T-helper 17 cell (primary cell): ENCODE measurements at regions not wholly inside any gene's neighbourhood (a gene's known extent, or its start where the extent isn't known, plus 50 kb on each side); places are given as distances from the start of the nearest gene placed in this dataset.

Experiments
- ATAC-seq: fragments of 150-1000 bp; cut with Tn5 transposase; 2 replicates; pipeline ENCODE4 v1.10.0; 2021; ENCODE audit warnings: mild to moderate bottlenecking, moderate library complexity
- DNase-seq, 3 donors: peaks; one replicate each; pipeline versions ENCODE4 v3.0.0 to v3.0.0-alpha.2; 2020 to 2021
- H3K9me3 ChIP-seq: one replicate; pipeline ENCODE4 v1.7.0; 2013; ENCODE audit warnings: low read length, mild to moderate bottlenecking; ENCODE audit not compliant: control insufficient read depth, poor library complexity, severe bottlenecking
- H3K27ac Mint-ChIP-seq: one replicate; pipeline ENCODE4 v1.8.0; 2022; ENCODE audit warnings: mild to moderate bottlenecking, moderate library complexity, mixed read lengths
- H3K27me3 Mint-ChIP-seq: one replicate; pipeline ENCODE4 v1.8.0; 2022; ENCODE audit warnings: mixed read lengths
- H3K36me3 Mint-ChIP-seq: one replicate; pipeline ENCODE4 v1.8.0; 2022; ENCODE audit warnings: low read depth, mixed read lengths
- H3K4me1 Mint-ChIP-seq: one replicate; pipeline ENCODE4 v1.8.0; 2022; ENCODE audit warnings: mild to moderate bottlenecking, mixed read lengths
- H3K4me3 Mint-ChIP-seq: one replicate; pipeline ENCODE4 v1.8.0; 2022; ENCODE audit warnings: mild to moderate bottlenecking, moderate library complexity, mixed read lengths

DNA sequence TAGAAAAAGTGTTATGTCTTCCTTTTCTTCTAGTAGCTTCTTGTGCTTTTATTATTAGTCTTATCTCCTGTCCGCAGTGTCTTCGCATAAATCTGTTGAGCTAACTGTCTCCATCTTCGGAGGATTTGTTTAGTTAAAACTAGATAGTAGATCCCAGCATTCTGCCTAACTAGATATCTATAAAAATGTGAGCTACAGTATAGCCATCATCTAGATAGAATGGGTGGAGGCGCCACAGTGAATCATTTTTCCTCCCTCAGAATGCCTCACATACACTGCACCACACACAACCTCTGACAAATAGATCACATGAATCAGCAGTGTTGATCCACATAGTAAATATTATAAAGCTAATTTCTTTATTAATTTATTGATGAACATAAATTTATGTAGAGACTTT is 220.3 kb upstream of the GAS1 start:
- Mint-ChIP-seq H3K36me3 (no peaks in the 10 kb centered on the region), H3K4me3 (no peak overlapping the region), H3K4me1 (no peaks in the 10 kb centered on the region), H3K27ac (no peak overlapping the region), H3K27me3 (peaks cover 4% of the 10 kb centered on the region)
- DNase-seq (no peak), ATAC-seq (no peak)
- H3K9me3 ChIP-seq, result no peaks in the 10 kb centered on the region

DNA sequence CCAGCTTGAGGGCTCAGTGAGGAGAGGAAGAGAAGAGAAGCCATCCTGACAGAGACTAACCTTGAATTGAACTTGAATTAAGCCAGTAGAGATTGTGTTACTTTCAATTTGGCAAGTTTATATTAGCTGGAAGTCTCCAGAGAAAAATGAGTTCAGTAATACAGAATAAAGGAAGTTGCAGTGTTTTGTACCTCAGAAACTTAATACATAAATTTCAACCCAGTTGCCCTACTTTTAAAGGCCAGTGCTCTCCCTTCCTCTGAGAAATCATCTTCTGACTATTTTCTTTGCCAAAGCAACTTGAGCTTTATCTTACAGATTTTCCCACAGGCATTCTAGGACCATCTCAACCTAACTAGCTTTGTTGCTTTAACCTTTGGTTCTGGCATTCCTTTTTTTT is 231.0 kb upstream of the GAS1 start:
- DNase-seq (no peak), ATAC-seq (no peak)
- H3K27me3 Mint-ChIP-seq, result no peaks in the 10 kb centered on the region
- H3K36me3 Mint-ChIP-seq, result no peaks in the 10 kb centered on the region
- no peaks in the 10 kb centered on the region for H3K4me1 Mint-ChIP-seq
- H3K27ac Mint-ChIP-seq, result no peak overlapping the region
- no peak overlapping the region for H3K4me3 Mint-ChIP-seq
- H3K9me3 ChIP-seq, result no peaks in the 10 kb centered on the region

GRCh38 chr9:87179553-87180340 is 232.4 kb upstream of the GAS1 start:
- H3K4me3 Mint-ChIP-seq, result no peak overlapping the region
- no peak overlapping the region for H3K27ac Mint-ChIP-seq
- no peaks in the 10 kb centered on the region for H3K9me3 ChIP-seq
- ATAC-seq, result no peak
- H3K4me1 Mint-ChIP-seq, result no peaks in the 10 kb centered on the region
- no peaks in the 10 kb centered on the region for H3K36me3 Mint-ChIP-seq
- H3K27me3 Mint-ChIP-seq, result no peaks in the 10 kb centered on the region
- DNase-seq, result no peak

GRCh38 chr9:87180361-87180760 is 233.1 kb upstream of the GAS1 start:
- DNase-seq, result no peak
- Mint-ChIP-seq H3K4me3 (no peak overlapping the region), H3K27me3 (peaks cover under 1% of the 10 kb centered on the region), H3K4me1 (no peaks in the 10 kb centered on the region), H3K36me3 (no peaks in the 10 kb centered on the region), H3K27ac (no peak overlapping the region)
- no peak for ATAC-seq
- no peaks in the 10 kb centered on the region for H3K9me3 ChIP-seq

- DNase-seq (no peak), ATAC-seq (no peak)
- H3K4me1 Mint-ChIP-seq, result no peaks in the 10 kb centered on the region
- no peaks in the 10 kb centered on the region for H3K36me3 Mint-ChIP-seq
- H3K9me3 ChIP-seq, result no peaks in the 10 kb centered on the region
- H3K27ac Mint-ChIP-seq, result no peak overlapping the region
- H3K4me3 Mint-ChIP-seq, result no peak overlapping the region
- H3K27me3 Mint-ChIP-seq, result peaks cover 4% of the 10 kb centered on the region
These were observed 233.5 kb upstream of the GAS1 start for GRCh38 chr9:87180841-87181240.

DNA sequence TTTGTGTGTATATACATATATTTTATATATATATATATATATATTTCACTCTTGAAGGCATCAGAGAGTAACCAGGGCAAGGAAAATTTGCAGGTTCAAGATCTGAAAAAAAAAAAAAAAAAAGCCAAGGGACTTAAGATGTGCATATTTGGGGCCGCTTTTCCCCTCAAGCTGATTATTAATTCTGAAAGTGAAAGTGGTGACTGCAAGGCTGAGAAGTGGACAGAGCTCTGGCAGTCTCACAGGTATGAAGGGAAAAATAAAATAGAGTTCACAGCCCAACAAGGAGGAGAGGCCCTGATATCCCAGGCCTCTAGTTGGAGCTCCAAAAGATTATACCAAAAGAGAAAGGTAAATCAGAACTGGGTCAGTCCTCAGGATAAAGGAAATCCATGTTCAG is 234.4 kb upstream of the GAS1 start:
- no peaks in the 10 kb centered on the region for H3K36me3 Mint-ChIP-seq
- no peaks in the 10 kb centered on the region for H3K9me3 ChIP-seq
- H3K27ac Mint-ChIP-seq, result no peak overlapping the region
- DNase-seq (no peak), ATAC-seq (no peak)
- no peaks in the 10 kb centered on the region for H3K4me1 Mint-ChIP-seq
- no peak overlapping the region for H3K4me3 Mint-ChIP-seq
- H3K27me3 Mint-ChIP-seq, result peaks cover 4% of the 10 kb centered on the region

DNA sequence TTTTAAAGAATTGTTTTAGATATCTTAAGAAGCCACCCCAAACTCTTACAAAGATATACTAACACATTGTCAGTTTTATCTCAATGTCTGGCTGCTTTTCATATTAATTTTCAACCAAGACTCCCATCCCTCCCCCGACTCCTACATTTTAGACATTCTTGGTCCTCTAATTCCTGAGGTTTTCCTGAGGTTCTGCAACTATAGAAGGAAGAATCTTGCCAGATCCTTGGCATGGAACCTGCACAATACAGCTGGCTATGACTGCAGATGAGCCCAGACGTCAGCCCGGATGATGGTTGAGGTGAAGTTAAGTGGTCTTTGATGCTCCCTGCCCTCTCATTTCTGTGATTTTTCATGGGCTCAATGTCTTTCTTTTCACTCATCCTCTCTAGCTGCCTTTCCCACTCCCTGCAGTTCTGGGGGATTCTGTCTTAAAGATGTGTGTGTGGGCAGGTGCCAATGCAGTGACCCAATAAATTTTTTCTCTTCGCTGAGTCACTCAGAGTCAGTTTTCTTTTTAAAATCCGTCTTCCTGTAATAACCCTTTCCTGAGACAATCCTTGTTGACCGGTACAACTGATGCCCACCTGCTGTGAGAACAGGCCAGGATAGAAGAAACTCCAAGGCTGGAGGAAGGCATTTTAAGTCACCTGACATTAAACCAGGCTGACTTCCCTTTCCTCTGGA is 237.8 kb upstream of the GAS1 start:
- no peak for ATAC-seq
- Mint-ChIP-seq H3K4me1 (no peaks in the 10 kb centered on the region), H3K27me3 (peaks cover 19% of the 10 kb centered on the region), H3K36me3 (peaks cover 2% of the 10 kb centered on the region), H3K27ac (no peak overlapping the region), H3K4me3 (no peak overlapping the region)
- no peak for DNase-seq
- H3K9me3 ChIP-seq, result no peaks in the 10 kb centered on the region

DNA sequence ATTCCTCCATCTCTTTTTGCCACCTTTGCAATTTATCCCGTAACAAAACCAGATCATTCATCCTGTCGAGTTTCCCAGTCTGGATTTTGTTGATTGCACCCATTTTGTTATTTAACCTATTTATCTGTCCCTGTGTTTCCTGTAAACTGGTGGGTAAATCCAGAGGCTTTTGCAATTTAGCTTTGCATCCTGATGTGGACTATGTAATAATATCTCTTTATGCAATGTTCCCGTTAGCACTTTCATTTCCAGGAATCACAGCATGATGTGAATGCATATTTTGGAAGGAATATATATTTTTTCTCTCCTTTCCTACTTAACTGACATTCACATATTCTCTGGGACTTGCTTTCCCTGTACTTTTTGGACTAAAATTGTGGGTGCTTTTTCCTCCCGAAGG is 240.3 kb upstream of the GAS1 start:
- no peaks in the 10 kb centered on the region for H3K9me3 ChIP-seq
- H3K27me3 Mint-ChIP-seq, result peaks cover 19% of the 10 kb centered on the region
- DNase-seq, result no peak
- no peak for ATAC-seq
- no peak overlapping the region for H3K27ac Mint-ChIP-seq
- H3K4me1 Mint-ChIP-seq, result no peaks in the 10 kb centered on the region
- peaks cover 2% of the 10 kb centered on the region for H3K36me3 Mint-ChIP-seq
- H3K4me3 Mint-ChIP-seq, result no peak overlapping the region

DNA sequence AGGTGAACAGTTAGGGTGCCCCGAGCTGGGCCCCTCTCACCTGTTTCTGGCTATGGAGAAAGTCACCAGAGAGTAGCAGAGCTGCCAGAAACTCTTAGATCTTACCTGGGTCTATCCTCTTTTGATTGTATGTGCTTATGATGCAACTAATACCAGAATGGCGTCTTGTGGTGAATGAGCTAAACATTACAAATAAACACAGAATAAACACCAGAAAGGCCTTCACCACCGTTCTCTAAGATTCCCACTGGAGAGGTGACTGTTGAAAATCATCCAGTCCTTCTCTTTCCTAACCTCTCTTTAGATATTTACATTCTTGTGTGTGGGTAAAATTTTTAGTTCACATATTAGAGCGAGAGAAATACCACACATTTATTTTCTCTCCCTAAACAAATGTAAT is 241.7 kb upstream of the GAS1 start:
- DNase-seq (no peak), ATAC-seq (no peak)
- Mint-ChIP-seq H3K27me3 (peaks cover 19% of the 10 kb centered on the region), H3K27ac (no peak overlapping the region), H3K4me3 (no peak overlapping the region), H3K36me3 (peaks cover 2% of the 10 kb centered on the region), H3K4me1 (no peaks in the 10 kb centered on the region)
- H3K9me3 ChIP-seq, result no peaks in the 10 kb centered on the region

DNA sequence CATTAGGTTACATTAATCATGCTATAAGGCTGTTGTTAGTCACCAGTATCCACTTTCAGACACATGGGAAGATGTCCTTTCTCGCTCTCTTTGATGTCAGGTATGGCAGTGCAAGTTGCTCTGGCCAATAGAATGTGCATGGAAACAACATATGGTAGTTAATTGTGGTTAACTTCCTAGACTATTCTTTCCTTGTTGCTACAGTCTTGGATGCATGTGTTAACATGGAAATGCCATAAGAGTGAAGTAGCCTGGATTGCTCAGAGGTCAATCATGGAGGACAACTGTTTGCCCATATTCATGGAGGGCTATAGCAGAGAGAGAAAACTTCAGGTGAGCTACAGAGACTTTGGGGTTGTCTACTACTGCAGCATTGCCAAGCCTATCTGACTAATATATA is 245.8 kb upstream of the GAS1 start:
- Mint-ChIP-seq H3K4me3 (no peak overlapping the region), H3K4me1 (no peaks in the 10 kb centered on the region), H3K27me3 (peaks cover 8% of the 10 kb centered on the region), H3K27ac (no peak overlapping the region), H3K36me3 (no peaks in the 10 kb centered on the region)
- DNase-seq, result no peak
- ATAC-seq, result no peak
- no peaks in the 10 kb centered on the region for H3K9me3 ChIP-seq

- no peak for ATAC-seq
- DNase-seq, result no peak
- Mint-ChIP-seq H3K36me3 (no peaks in the 10 kb centered on the region), H3K4me3 (no peak overlapping the region), H3K4me1 (no peaks in the 10 kb centered on the region), H3K27ac (no peak overlapping the region), H3K27me3 (no peaks in the 10 kb centered on the region)
- no peaks in the 10 kb centered on the region for H3K9me3 ChIP-seq
These were observed 246.9 kb upstream of the GAS1 start for GRCh38 chr9:87193925-87194868.

- Mint-ChIP-seq H3K4me1 (no peaks in the 10 kb centered on the region), H3K27me3 (peaks cover under 1% of the 10 kb centered on the region), H3K27ac (no peak overlapping the region), H3K4me3 (no peak overlapping the region), H3K36me3 (no peaks in the 10 kb centered on the region)
- no peaks in the 10 kb centered on the region for H3K9me3 ChIP-seq
- DNase-seq (no peak), ATAC-seq (no peak)
These were observed 248.0 kb upstream of the GAS1 start for GRCh38 chr9:87195306-87195705.

GRCh38 chr9:87197349-87198130 is 250.2 kb upstream of the GAS1 start:
- DNase-seq, result no peak
- Mint-ChIP-seq H3K36me3 (no peaks in the 10 kb centered on the region), H3K27me3 (peaks cover 10% of the 10 kb centered on the region), H3K27ac (no peak overlapping the region), H3K4me1 (no peaks in the 10 kb centered on the region), H3K4me3 (no peak overlapping the region)
- no peak for ATAC-seq
- H3K9me3 ChIP-seq, result no peaks in the 10 kb centered on the region
